NCI-H1694 (cell line): ENCODE measurements at regions not wholly inside any gene's neighbourhood (a gene's known extent, or its start where the extent isn't known, plus 50 kb on each side); places are given as distances from the start of the nearest gene placed in this dataset.
"Not testable (repeated sequence)": the region's sequence is repeated elsewhere in the genome, so short reads cannot be mapped to it uniquely, and the experiment has no call there.

Experiments
- DNase-seq: peaks from one replicate; lab custom pipeline; 2025; lab: John Stamatoyannopoulos, UW

GRCh38 chr9:16057541-16057940, 504.7 kb downstream of the CCDC171 start:
- no peak for DNase-seq

- DNase-seq = no peak
Measured at GRCh38 chr9:16058131-16058549, 505.3 kb downstream of the CCDC171 start.

- DNase-seq = no peak
Measured at GRCh38 chr9:16060436-16061129, 507.7 kb downstream of the CCDC171 start.

- no peak for DNase-seq
Measured at GRCh38 chr9:16062542-16063240, 509.8 kb downstream of the CCDC171 start.

- DNase-seq = no peak
Measured at GRCh38 chr9:16063241-16063591, 510.4 kb downstream of the CCDC171 start.

- no peak for DNase-seq
Measured at GRCh38 chr9:16064771-16065170, 511.9 kb downstream of the CCDC171 start.

GRCh38 chr9:16066201-16066600, 513.4 kb downstream of the CCDC171 start:
- DNase-seq = not testable (repeated sequence)

- no peak for DNase-seq
Measured at GRCh38 chr9:16068476-16068875, 515.6 kb downstream of the CCDC171 start.

- DNase-seq = no peak
Measured at GRCh38 chr9:16069249-16069648, 516.4 kb downstream of the CCDC171 start.

GRCh38 chr9:16069671-16070454, 517.0 kb downstream of the CCDC171 start:
- no peak for DNase-seq

- DNase-seq = no peak
Measured at GRCh38 chr9:16070455-16071145, 517.8 kb downstream of the CCDC171 start.

- no peak for DNase-seq
Measured at GRCh38 chr9:16071400-16071799, 518.6 kb downstream of the CCDC171 start.

GRCh38 chr9:16074963-16075362, 522.1 kb downstream of the CCDC171 start:
- no peak for DNase-seq

GRCh38 chr9:16075696-16076095, 522.9 kb downstream of the CCDC171 start:
- DNase-seq = no peak

GRCh38 chr9:16076511-16076910, 523.7 kb downstream of the CCDC171 start:
- no peak for DNase-seq

- DNase-seq = no peak
Measured at GRCh38 chr9:16082796-16083195, 530.0 kb downstream of the CCDC171 start.

GRCh38 chr9:16085167-16085726, 532.4 kb downstream of the CCDC171 start:
- no peak for DNase-seq

- no peak for DNase-seq
Measured at GRCh38 chr9:16090907-16091629, 538.2 kb downstream of the CCDC171 start.

- DNase-seq = no peak
Measured at GRCh38 chr9:16092142-16093091, 539.6 kb downstream of the CCDC171 start.

GRCh38 chr9:16098306-16098705, 545.5 kb downstream of the CCDC171 start:
- no peak for DNase-seq
